ENCODE measurements at regions not wholly inside any gene's neighbourhood (a gene's known extent, or its start where the extent isn't known, plus 50 kb on each side); places are given as distances from the start of the nearest gene placed in this dataset.
"Not testable (repeated sequence)": the region's sequence is repeated elsewhere in the genome, so short reads cannot be mapped to it uniquely, and the experiment has no call there.

DNA sequence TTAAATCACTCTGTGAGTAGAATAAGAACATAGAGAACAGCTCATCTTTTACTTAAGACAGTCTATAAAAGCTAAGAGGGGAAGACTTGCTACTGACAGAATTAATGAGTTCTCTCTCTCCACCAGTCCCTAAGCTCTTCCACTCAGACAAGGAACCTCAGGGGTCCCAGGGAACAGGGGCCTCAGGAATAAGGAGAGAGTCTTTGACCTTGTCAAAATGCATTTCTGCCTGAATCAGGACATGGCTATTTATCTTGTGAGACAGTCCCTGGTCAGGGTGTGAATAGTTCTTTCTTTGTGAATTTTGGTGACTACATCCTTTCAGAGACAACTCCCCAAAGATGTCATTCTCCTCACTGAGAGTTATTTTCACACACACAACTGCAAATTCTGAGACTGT is 218.7 kb upstream of the HS3ST1 start:
- DNase-seq: no peak

DNA sequence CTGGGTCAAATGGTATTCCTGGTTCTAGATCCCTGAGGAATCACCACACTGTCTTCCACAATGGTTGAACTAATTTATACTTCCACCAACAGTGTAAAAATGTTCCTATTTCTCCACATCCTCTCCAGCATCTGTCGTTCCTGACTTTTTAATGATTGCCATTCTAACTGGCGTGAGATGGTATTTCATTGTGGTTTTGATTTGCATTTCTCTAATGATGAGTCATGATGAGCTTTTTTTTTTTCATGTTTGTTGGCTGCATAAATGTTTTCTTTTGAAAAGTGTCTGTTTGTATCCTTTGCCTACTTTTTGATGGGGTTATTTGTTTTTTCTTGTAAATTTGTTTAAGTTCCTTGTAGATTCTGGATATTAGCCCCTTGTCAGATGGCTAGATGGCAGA is 214.4 kb upstream of the HS3ST1 start:
- DNase-seq: not testable (repeated sequence)

DNA sequence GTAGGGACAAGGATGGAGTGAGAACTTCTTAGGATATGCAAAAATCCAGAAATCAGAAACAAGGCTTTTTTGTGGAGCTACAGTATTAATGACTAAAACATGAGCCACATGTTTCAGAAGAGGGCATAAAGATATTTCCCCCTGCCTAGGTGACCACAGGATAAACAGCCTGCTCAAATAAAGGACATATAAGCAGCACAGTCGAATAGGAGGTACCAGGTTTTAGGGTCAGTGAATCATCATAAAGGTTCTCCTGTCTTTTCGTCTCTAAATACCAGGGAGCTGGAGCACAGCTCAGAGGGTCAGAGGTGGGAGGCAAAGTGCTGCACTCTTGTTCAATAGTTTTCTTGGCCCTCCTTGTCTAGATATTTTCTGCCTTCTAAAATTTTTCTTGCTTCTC is 211.9 kb upstream of the HS3ST1 start:
- DNase-seq: no peak

DNA sequence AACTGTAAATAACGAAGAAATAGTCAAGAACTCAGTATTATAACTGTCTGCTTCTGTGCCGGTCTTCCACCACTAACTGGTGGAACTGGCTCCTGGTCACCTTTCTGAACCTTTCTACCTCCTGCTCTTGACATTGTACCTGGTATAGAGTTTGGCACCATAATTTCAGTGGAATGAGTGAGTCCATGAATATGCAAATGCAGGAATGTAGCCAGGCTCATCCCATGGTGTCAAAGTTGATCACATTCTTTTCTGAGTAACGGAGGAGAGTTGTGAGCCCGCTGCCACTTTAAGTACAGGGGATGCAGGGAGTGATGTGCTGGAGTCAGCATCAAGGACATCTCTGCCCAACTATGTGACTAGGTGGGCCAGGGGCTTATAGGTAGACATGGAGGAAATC is 207.9 kb upstream of the HS3ST1 start:
- DNase-seq: no peak

DNA sequence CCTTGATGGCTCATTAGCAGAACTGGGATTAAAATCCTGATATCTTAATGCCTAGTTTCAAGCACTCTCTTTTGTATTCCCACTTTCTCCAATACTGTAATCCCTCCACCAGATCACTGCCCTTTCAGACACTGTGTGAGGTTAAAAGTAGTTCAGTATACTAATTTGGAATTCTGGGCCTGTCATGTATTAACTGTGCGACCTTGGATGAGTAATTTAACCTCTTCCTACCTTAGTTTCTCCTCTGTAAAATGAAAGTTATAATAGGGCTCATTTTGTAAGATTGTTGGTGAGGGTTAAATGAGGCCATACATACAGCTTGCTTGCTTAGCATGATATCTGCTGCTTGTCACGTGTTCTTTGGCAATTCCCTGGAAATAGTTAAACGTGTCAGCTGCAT is 207.3 kb upstream of the HS3ST1 start:
- no peak for DNase-seq

DNA sequence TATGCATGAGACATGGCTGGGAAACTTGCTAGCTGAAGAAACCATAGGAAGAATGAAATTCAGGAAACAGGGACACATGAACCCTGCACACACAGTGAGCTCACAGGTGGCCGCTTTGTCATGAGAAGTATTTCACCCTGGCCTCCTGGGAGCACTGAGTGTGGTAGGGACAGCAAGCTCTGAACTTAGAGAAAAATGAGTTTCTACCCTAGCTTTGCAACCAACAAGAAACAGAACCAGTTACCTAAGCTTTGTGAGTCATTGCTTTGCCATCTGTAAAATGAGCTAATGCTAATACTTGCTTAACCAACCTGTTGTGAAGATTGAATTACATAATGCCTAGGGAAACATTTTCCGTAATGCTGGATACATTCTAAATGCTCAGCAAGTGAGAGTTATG is 206.6 kb upstream of the HS3ST1 start:
- no peak for DNase-seq

DNA sequence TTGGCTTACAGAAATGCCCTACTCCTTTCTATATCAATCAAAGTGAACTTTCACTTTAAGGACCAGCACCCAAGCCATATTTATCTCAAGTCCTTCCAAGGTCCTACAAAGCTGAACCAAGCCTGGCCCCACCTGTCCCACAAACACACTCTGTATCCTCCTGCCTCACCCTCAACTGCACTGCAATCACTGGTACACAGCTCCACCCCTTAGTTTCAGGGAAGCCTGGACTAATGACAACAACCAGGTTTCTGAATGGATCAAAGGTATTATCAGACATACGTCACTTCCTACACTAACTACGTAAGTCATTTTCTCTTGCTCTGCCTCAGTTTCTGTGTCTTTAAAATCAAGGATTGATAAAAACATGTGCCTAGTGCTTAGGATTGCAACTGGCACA is 205.6 kb upstream of the HS3ST1 start:
- DNase-seq: no peak

DNA sequence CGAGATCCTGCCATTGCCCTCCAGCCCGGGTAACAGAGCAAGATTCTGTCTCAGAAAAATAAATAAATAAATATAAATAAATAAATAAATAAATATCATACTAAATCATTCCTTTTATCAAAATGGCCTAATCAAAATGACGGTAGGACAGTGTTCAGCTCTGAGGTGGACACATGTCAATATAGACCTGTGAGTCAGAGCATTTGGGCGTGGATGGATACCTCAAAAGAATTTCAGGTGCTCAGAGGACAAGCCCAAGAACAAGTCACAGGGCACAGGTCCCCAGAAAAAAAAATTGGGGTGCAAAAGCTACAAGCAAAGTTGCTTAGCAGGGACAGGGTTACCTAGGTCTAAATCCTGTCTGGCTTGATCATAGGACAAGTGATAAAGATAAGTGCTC is 204.7 kb upstream of the HS3ST1 start:
- no peak for DNase-seq

DNA sequence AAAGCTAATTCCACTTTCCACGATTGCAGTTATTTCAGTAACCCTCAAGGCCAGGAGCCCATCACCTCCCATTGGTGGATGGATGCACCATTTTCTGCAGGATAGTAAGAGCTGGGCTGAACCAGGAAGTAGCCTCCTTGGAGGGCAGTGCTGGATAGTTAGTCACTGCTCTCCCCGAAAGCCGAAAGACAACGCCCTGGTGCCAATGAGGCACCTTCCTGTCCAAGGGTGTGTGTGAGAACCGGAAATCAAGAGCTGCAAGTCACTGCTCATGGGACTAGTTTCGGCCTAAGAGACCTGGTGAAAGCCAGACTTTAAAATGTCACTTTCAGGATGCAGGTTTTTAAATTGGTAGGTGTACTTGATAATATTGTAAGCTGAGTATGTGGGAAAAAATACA is 203.8 kb upstream of the HS3ST1 start:
- no peak for DNase-seq

DNA sequence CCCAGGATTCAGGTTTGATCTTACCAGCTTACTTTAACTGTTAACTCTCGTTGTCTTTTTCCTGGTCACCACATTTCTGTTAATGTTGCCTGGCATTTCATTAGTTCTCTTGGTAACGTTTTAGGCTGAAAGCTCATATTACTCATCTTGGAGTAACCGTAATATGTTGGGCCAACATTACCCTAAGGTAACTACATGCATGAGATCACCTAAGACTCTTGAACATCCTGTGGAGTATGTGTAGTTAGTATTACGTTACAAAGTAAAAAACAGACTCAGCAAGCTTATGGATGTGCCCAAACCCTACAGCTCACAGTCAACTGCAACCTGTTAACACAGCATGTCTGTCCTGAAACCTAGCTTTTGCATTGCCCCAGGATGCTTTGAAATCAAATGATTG is 203.3 kb upstream of the HS3ST1 start:
- DNase-seq: no peak

DNA sequence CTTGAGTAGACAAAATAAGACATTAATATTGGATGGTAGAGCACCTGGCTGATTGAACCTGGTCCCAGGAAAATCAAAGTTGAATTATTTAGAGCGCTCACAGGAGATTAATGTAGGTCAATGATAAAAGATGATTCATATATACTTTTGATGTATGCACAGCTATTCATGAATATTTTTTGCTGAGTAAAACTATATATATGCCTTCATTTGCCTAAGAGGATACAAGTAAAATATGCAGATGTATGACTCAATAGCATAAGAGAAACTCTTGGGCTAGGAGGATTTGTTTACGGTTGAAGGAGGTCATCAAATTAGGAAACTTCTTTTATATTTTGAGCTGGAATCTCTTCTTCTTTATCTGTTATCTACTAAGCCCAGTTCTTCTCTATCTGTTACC is 202.7 kb upstream of the HS3ST1 start:
- no peak for DNase-seq

DNA sequence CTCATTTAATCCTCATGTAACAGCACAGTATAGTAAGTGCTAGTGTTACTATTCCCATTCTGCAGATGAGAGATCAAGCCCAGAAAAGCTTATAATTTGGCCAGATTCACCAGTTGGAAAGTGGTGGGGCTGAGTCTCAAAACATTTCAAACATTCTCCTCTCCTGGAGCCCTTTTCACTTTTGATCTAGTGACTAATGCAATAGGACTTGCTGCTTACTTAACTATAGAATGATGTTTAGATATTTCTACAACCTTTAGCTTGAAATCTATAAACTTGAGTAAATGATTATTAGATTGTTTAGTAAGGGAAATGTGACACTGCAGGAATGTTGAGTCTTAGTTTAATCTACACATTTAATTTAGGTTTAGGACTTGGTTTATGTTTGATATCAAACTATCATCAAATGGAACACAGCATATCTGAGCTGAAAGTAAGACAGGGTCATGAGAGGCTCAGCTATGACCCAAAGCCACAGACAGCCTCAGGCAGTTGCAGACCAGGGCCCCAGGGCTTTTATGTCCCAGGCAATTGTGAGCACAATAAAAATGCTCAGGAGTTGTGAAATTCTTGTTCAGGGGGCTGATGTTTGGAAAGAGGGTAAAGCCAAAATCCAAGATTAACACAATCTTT is 199.5 kb upstream of the HS3ST1 start:
- DNase-seq: no peak

DNA sequence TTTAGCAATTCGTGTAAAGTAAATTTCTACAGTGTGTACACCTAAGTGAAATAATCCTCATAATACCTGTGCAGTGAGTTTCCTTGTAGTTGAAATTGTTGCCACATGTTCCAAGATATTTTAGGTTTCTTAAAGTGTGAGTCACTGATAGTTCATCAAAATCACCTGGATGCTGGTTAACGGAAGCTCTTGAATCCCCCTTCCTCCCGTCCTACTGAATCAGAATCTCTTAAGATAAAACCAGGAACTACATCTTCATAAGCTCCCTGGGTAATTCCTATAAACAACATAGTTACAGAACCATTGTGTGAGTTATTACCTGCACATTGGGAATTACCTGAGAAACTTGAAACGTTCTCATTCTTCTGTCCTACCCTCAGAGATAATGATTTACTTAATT is 197.4 kb upstream of the HS3ST1 start:
- DNase-seq: no peak

DNA sequence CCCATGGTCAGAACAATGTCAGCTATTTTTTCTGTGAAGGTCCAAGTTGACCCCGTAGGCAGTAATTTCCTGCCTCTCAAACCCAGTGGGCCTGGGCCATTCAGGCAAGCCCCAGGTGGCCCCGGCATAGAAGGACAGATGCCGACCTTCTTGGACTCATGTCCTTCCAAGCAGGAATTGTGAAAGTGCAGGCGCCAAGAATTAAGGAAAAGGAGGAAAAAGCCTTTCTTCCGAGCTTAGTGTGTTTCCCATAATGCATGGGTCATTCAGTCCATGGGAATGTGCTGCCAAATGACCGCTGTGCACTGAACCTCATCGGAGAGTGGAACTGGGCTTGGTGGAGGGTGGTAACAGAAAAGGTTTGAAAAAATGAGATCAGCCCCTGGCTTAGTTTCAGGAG is 196.5 kb upstream of the HS3ST1 start:
- DNase-seq: no peak

DNA sequence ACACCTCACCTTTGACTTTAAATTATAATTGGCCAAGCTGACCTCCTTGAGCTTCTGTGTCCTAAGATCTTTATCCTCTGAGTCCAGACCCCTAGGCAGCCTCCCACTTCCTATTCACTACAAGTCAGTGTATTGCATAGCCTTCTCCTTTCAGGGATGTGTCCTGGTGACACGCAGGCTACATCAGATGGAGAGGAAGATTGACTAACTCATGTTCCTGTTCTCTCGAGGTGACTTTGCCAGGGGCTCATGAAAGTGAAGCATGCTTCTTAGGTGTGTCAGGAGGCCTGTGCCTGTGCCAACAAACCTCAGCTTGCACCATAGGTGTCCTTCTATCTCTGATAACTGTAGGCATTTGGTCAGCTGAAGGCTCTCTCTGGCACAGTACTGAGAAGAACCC is 195.7 kb upstream of the HS3ST1 start:
- no peak for DNase-seq

DNA sequence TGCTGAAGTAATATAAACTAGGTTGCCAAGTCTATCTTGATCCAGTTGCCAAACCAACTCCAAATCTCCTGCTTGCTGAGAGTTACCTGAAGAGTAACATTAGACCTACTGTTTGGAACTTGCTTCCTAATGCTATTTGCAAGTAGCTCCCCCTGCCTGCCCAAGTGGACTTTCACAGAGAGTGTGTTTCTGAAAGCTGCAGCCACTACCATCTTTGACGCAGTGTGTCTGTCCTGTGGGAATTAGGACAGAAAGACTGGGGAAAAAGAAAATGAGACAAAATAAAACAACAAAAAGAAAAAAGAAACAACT is 195.0 kb upstream of the HS3ST1 start:
- DNase-seq: peak in 7 of 51 donors; percentile 1 to 14 (median 1)

DNA sequence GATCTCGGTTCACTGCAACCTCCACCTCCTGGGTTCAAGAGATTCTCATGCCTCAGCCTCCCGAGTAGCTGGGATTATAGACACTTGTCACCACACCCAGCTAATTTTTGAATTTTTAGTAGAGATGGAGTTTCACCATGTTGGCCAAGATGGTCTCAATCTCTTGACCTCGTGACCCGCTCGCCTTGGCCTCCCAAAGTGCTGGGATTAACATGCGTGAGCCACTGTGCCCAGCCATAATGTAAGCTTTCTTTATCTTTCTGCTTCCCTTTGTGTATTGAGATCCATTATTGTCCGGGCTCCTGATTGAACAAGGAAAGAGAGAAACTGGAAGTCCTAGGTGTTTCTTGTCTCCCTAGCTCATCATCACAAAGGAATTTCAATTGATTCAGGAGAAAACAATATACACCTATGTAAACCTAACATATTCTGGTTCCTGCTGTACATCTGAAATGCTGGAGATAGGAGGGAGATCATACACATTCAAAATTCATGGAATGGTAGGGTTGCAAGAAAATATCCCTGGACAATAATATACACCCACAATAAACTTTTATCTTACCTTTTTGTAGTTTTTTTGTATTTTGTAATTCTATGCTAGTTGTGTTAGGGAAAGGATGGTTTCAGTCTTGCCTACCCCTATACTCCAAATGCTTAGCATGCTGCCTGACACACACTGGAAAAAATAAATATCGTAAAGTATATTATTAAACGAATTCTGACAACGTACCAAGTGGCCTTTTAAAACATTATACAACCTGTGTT is 194.4 kb upstream of the HS3ST1 start:
- DNase-seq: no peak

DNA sequence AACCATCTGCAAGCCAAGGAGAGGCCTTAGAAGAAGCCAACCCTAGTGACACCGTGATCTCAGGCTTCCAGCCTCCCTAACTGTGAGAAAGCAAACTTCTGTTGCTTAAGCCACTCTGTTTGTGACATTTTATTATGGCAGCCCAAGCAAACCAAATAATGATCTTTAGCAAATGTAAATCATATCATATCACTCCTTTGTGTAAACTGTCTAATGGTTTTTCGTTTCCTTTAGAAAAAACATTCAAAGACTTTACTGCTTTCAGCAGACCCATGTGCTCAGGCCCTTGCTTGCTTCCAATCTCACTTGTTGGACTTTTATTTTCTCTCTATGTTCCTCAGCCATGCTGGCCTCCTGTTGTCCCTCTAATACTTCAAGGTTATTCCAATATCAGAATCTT is 192.2 kb upstream of the HS3ST1 start:
- DNase-seq: no peak

DNA sequence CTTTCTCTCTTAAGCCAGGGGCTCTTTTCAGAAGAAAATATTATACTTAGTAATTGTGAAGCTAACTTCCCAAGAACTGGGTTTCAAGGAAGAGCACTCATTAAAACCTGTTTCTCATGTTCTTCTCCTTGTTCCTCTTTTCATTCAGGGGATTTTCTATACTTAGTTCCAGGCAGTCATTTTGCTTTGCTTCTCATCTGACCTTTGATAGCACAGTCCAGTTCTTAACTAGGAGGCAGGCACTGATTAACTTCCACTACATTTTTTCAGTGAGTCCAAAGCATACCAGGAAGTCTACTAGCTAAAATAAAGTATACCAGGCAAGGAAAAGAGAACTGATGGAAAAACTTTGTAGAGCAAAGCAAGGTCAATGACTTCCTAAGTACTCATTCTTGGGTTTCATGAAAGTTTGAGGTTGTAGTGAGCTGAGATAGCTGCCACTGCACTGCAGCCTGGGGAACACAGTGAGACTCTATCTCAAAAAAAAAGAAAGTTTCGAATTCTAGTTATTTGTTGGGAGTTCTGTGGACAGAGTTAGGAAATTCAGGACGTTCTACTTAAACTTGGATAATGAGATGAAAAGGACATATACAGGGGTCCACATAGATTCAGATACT is 190.1 kb upstream of the HS3ST1 start:
- DNase-seq: no peak

DNA sequence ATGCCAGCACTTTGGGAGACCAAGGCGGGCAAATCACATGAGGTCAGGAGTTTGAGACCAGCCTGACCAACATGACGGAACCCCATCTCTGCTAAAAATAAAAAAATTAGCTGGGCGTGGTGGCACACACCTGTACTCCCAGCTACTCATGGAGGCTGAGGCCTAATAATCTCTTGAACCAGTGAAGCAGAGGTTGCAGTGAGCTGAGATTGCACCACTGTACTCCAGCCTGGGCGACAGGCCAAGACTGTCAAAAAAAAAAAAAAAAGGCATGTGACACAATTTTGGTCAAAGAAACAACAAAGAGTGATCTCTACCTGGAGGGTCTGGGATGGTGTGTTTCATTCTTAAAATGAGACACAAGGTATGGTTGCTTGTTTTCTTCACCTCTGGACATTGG is 188.2 kb upstream of the HS3ST1 start:
- DNase-seq: no peak

DNA sequence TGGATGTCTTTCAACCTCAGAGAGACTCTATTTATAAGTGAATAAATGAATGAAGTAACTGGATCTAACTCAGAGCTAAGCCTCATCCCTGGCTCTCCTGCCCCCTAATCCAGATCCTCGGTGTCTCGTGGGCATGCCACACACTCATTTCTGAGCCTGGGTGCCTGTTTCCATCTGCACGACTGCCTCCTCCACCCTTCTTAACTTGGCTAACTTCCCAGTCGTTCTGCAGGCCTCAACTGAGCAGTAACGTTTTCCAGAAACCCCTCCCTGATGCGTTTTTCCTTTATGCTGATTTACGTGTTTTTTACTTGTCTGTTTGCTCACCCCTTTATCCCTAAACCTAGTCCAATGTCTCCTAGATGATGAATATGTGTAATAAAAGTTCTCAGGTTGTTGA is 186.9 kb upstream of the HS3ST1 start:
- no peak for DNase-seq

DNA sequence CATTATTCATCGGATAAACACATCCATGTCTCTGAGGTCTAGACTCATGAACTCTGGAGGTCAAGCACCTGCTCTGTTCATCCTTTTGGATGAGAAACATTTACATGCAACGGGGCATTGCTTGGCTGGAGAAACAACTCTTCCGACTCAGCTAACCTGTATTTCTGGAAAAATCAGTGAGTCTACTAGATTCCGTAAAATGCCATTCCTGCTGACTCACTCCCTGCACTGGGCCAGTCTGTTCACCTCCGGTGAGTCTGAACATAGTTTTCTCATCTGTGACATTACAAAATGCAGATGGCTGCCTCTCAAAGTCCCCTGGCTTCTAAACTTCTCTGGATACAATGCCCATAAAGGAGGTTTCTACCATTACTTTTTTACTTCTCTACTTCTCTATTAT is 185.7 kb upstream of the HS3ST1 start:
- no peak for DNase-seq

DNA sequence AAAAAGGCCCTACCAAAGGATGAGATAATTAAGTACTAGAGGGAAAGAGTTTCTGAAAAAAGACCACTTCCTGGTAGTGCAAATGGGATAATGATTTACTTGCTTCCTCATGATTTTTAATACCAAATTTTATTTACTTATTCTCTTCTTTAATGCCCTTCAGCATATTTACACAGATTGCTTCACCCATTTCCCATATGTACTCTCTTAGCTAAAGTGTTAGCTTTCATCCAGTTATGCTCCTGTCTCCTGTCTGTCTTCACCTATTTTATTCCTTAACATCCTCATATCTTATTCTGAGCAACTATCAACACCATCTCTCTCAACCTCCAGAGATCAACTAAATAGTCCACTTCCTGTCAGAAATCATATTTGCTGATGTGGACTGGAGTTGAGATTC is 183.2 kb upstream of the HS3ST1 start:
- no peak for DNase-seq

DNA sequence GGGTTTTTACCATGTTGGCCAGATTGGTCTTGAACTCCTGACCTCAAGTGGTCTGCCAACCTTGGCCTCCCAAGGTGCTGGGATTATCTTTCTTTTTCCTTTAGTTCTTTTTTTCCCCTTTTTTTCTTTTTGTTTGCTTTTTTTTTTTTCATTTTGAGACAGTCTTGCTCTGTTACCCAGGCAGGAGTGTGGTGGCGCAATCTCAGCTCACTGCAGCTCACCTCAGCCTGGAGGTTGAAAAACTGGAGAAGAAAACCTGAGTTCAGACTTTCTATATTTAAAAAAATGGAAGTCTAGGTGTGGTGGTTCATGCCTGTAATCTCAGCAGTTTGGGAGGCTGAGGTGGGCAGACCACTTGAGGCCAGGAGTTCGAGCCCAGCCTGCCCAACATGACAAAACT is 181.1 kb upstream of the HS3ST1 start:
- DNase-seq: no peak

All from hypothalamus (tissue), 51 donors.